DND-41 (cell line): ENCODE measurements at regions not wholly inside any gene's neighbourhood (a gene's known extent, or its start where the extent isn't known, plus 50 kb on each side); places are given as distances from the start of the nearest gene placed in this dataset.

Source experiments
- ATAC-seq: fragments of 200-7000 bp; cut with Tn5 transposase; 3 replicates; pipeline ENCODE4 v1.9.1; 2021; ENCODE audit warnings: low read depth; ENCODE audit not compliant: insufficient read depth
- DNase-seq: peaks from one replicate; pipeline ENCODE4 v3.0.0-alpha.2; 2020
- H2AFZ ChIP-seq: 2 replicates; pipeline ENCODE4 v1.6.0; 2012; ENCODE audit warnings: low read depth, low read length
- H3K27ac ChIP-seq: 2 replicates; pipeline ENCODE4 v1.5.1; 2012; ENCODE audit warnings: low read length, inconsistent platforms
- H3K27me3 ChIP-seq: fragments of 200-600 bp; sonication (generic); 2 replicates; pipeline ENCODE4 v1.6.0; 2012; ENCODE audit warnings: low read length, mild to moderate bottlenecking, inconsistent platforms; ENCODE audit not compliant: insufficient read depth, poor library complexity
- H3K36me3 ChIP-seq: 2 replicates; pipeline ENCODE4 v1.5.1; 2012; ENCODE audit warnings: low read length, inconsistent platforms; ENCODE audit not compliant: insufficient read depth
- H3K4me1 ChIP-seq: 2 replicates; pipeline ENCODE4 v1.5.1; 2012; ENCODE audit warnings: mild to moderate bottlenecking, low read length; ENCODE audit not compliant: insufficient read depth
- H3K4me2 ChIP-seq: 2 replicates; pipeline ENCODE4 v1.6.0; 2012; ENCODE audit warnings: mild to moderate bottlenecking, moderate library complexity, low read length, inconsistent platforms; ENCODE audit not compliant: insufficient read depth
- H3K4me3 ChIP-seq, 2 experiments: fragments of 200-600 bp in 1 of 2; shearing (Covaris generic) in 1 of 2; 2 replicates each; pipeline ENCODE4 v1.5.1; 2012 to 2016; ENCODE audit warnings: inconsistent platforms in 2 of 2, low read length in 2 of 2, mild to moderate bottlenecking in 2 of 2, low read depth in 1 of 2, moderate library complexity in 1 of 2
- H3K79me2 ChIP-seq: 2 replicates; pipeline ENCODE4 v1.6.0; 2012; ENCODE audit warnings: low read length, inconsistent platforms; ENCODE audit not compliant: insufficient read depth
- H3K9ac ChIP-seq: 2 replicates; pipeline ENCODE4 v1.6.0; 2012; ENCODE audit warnings: low read depth, mild to moderate bottlenecking, inconsistent platforms, low read length, moderate library complexity
- H3K9me3 ChIP-seq: 2 replicates; pipeline ENCODE4 v1.5.1; 2012; ENCODE audit warnings: low read length, moderate library complexity, mild to moderate bottlenecking, inconsistent platforms; ENCODE audit not compliant: insufficient read depth, severe bottlenecking
- H4K20me1 ChIP-seq: 2 replicates; pipeline ENCODE4 v1.6.0; 2012; ENCODE audit warnings: low read length; ENCODE audit not compliant: insufficient read depth
- EZH2 ChIP-seq: IDR thresholded peaks from 3 replicates; pipeline ENCODE4 v1.6.1; 2012; ENCODE audit warnings: borderline replicate concordance, low read depth, mild to moderate bottlenecking, moderate library complexity, low read length, inconsistent platforms; ENCODE audit not compliant: severe bottlenecking
- TF ChIP-seq, protein P1 (sequence below): IDR thresholded peaks from 2 replicates; pipeline ENCODE4 v1.5.1; 2012; ENCODE audit warnings: borderline replicate concordance, low read length, moderate library complexity, mild to moderate bottlenecking; ENCODE audit not compliant: poor library complexity, severe bottlenecking; ENCODE audit errors: extremely low read depth

DNA sequence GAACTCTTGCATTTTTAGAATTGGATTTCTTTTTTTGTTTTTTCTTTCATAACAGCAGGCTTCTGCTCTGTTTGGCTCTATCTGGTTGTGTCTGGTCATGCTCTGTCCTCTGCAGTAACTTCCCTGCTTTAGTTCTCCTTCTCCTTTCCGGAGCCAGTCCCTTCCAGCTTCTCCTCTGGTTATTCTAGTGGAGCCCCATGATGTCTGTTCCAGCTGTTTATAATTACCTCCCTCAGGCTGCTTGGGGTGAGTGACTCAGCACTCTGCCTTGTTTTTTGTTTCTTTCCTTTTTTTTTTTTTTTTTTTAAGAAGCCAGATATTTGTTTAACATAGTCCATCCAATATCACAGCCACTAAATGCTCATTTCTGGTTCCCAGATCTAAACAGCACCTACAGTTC is 409.6 kb downstream of the MAFB start:
- no peaks in the 10 kb centered on the region for H4K20me1 ChIP-seq
- H3K27me3 ChIP-seq: peaks cover 4% of the 10 kb centered on the region
- no peak overlapping the region for H3K4me2 ChIP-seq
- DNase-seq (no peak), ATAC-seq (no peak)
- H3K9ac ChIP-seq: no peak overlapping the region
- no peak overlapping the region for H2AFZ ChIP-seq
- H3K9me3 ChIP-seq: no peaks in the 10 kb centered on the region
- no peaks in the 10 kb centered on the region for H3K36me3 ChIP-seq
- no peaks in the 10 kb centered on the region for H3K79me2 ChIP-seq
- H3K4me1 ChIP-seq: no peaks in the 10 kb centered on the region
- H3K27ac ChIP-seq: no peak overlapping the region
- no peak overlapping the region for H3K4me3 ChIP-seq
- no peak for TF ChIP-seq EZH2
- TF ChIP-seq, protein P1, sequence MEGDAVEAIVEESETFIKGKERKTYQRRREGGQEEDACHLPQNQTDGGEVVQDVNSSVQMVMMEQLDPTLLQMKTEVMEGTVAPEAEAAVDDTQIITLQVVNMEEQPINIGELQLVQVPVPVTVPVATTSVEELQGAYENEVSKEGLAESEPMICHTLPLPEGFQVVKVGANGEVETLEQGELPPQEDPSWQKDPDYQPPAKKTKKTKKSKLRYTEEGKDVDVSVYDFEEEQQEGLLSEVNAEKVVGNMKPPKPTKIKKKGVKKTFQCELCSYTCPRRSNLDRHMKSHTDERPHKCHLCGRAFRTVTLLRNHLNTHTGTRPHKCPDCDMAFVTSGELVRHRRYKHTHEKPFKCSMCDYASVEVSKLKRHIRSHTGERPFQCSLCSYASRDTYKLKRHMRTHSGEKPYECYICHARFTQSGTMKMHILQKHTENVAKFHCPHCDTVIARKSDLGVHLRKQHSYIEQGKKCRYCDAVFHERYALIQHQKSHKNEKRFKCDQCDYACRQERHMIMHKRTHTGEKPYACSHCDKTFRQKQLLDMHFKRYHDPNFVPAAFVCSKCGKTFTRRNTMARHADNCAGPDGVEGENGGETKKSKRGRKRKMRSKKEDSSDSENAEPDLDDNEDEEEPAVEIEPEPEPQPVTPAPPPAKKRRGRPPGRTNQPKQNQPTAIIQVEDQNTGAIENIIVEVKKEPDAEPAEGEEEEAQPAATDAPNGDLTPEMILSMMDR: no peak

DNA sequence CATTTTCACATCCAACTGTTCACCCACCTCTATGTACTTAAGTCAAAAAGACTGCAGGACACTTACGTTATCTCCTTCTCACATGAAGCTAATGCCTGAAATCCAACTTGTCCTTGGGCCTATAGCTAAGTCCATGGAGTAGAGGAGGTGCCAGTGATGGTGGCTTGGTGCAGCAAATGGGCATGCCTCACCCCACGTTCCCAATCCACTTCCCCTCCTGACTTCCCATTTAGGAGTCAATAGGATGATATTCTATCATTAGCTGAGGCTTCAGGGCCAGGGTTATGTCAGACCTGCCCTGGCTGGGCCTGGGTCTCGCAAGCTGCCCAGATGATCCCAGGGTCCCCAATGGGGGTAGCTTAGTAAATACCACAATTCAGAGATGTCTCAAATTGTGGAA is 410.4 kb downstream of the MAFB start:
- Histone ChIP-seq H3K36me3 (no peaks in the 10 kb centered on the region), H3K4me1 (no peaks in the 10 kb centered on the region), H3K4me3 (no peak overlapping the region), H3K4me2 (no peak overlapping the region), H4K20me1 (no peaks in the 10 kb centered on the region), H3K27me3 (peaks cover 4% of the 10 kb centered on the region), H3K9me3 (no peaks in the 10 kb centered on the region), H3K27ac (no peak overlapping the region), H3K79me2 (no peaks in the 10 kb centered on the region), H2AFZ (no peak overlapping the region), H3K9ac (no peak overlapping the region)
- ATAC-seq (no peak), DNase-seq (no peak)
- TF ChIP-seq, protein P1: no peak
- no peak for TF ChIP-seq EZH2

- DNase-seq (no peak), ATAC-seq (no peak)
- Histone ChIP-seq H3K9ac (no peak overlapping the region), H2AFZ (no peak overlapping the region), H3K4me1 (no peaks in the 10 kb centered on the region), H3K27ac (no peak overlapping the region), H3K36me3 (no peaks in the 10 kb centered on the region), H3K79me2 (no peaks in the 10 kb centered on the region), H4K20me1 (no peaks in the 10 kb centered on the region), H3K4me2 (no peak overlapping the region), H3K9me3 (no peaks in the 10 kb centered on the region), H3K4me3 (no peak overlapping the region), H3K27me3 (peaks cover 4% of the 10 kb centered on the region)
- no peak for TF ChIP-seq EZH2
- TF ChIP-seq, protein P1: no peak
These were observed 412.7 kb downstream of the MAFB start for GRCh38 chr20:40276301-40276700.

DNA sequence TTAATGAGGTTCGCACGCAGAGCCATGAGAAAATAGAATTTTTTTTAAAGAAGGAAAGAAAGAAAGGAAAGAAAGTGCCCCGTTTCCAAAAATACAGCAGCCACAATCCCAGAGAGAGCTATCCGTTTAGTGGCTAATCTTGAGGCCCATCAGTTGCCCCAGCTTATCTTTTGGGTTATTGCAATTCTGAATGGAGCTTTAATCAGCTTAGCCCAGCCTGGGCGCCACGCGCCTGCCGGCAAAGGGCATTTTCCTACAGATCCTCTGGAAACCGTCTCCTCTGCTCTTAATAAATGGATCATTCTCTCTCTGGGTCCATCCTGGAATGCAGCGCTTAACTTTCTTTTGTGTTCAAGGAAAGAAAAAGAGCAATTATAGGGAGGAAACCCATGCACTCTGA is 413.3 kb downstream of the MAFB start:
- no peaks in the 10 kb centered on the region for H3K36me3 ChIP-seq
- no peaks in the 10 kb centered on the region for H3K4me1 ChIP-seq
- no peak for DNase-seq
- no peak overlapping the region for H3K27ac ChIP-seq
- H3K4me2 ChIP-seq: no peak overlapping the region
- ATAC-seq: no peak
- H2AFZ ChIP-seq: no peak overlapping the region
- no peaks in the 10 kb centered on the region for H3K9me3 ChIP-seq
- H3K27me3 ChIP-seq: peaks cover 4% of the 10 kb centered on the region
- no peak overlapping the region for H3K4me3 ChIP-seq
- no peak for TF ChIP-seq EZH2
- TF ChIP-seq, protein P1: no peak
- H4K20me1 ChIP-seq: no peaks in the 10 kb centered on the region
- no peaks in the 10 kb centered on the region for H3K79me2 ChIP-seq
- no peak overlapping the region for H3K9ac ChIP-seq
